ENCODE measurements at regions not wholly inside any gene's neighbourhood (a gene's known extent, or its start where the extent isn't known, plus 50 kb on each side); places are given as distances from the start of the nearest gene placed in this dataset.

GRCh38 chr18:57928466-57928865 lies 115.6 kb upstream of the NEDD4L start:
- in situ Hi-C loops (cut with HindIII; ENCODE audit: low pct_unique_long_range_greater_than_20kb, low sequenced_read_pairs), result no loop called here
- no peak for DNase-seq (ENCODE audit: low read depth, low spot score)

GRCh38 chr18:57927511-57927910 lies 116.5 kb upstream of the NEDD4L start:
- in situ Hi-C loops (cut with HindIII; ENCODE audit: low pct_unique_long_range_greater_than_20kb, low sequenced_read_pairs), result no loop called here
- DNase-seq (ENCODE audit: low read depth, low spot score), result no peak

- in situ Hi-C loops (cut with HindIII; ENCODE audit: low pct_unique_long_range_greater_than_20kb, low sequenced_read_pairs), result no loop called here
- DNase-seq (ENCODE audit: low read depth, low spot score), result no peak
Measured at GRCh38 chr18:57925706-57926105, 118.3 kb upstream of the NEDD4L start.

GRCh38 chr18:57923611-57924010 lies 120.4 kb upstream of the NEDD4L start:
- in situ Hi-C loops (cut with HindIII; ENCODE audit: low pct_unique_long_range_greater_than_20kb, low sequenced_read_pairs), result no loop called here
- DNase-seq (ENCODE audit: low read depth, low spot score), result no peak

GRCh38 chr18:57922885-57923284 lies 119.8 kb upstream of the ATP8B1 start:
- no peak for DNase-seq (ENCODE audit: low read depth, low spot score)
- in situ Hi-C loops (cut with HindIII; ENCODE audit: low pct_unique_long_range_greater_than_20kb, low sequenced_read_pairs), result no loop called here

- in situ Hi-C loops (cut with HindIII; ENCODE audit: low pct_unique_long_range_greater_than_20kb, low sequenced_read_pairs), result no loop called here
- DNase-seq (ENCODE audit: low read depth, low spot score), result no peak
Measured at GRCh38 chr18:57921708-57922107, 118.6 kb upstream of the ATP8B1 start.

GRCh38 chr18:57920036-57920435 lies 116.9 kb upstream of the ATP8B1 start:
- no peak for DNase-seq (ENCODE audit: low read depth, low spot score)
- in situ Hi-C loops (cut with HindIII; ENCODE audit: low pct_unique_long_range_greater_than_20kb, low sequenced_read_pairs), result no loop called here

GRCh38 chr18:57918601-57919000 lies 115.5 kb upstream of the ATP8B1 start:
- no peak for DNase-seq (ENCODE audit: low read depth, low spot score)
- in situ Hi-C loops (cut with HindIII; ENCODE audit: low pct_unique_long_range_greater_than_20kb, low sequenced_read_pairs), result no loop called here

GRCh38 chr18:57916684-57917083 lies 113.6 kb upstream of the ATP8B1 start:
- DNase-seq (ENCODE audit: low read depth, low spot score), result no peak
- in situ Hi-C loops (cut with HindIII; ENCODE audit: low pct_unique_long_range_greater_than_20kb, low sequenced_read_pairs), result no loop called here

- in situ Hi-C loops (cut with HindIII; ENCODE audit: low pct_unique_long_range_greater_than_20kb, low sequenced_read_pairs), result no loop called here
- peak; percentile 74 for DNase-seq (ENCODE audit: low read depth, low spot score)
Measured at GRCh38 chr18:57915865-57916582, 112.9 kb upstream of the ATP8B1 start.

- DNase-seq (ENCODE audit: low read depth, low spot score), result no peak
- in situ Hi-C loops (cut with HindIII; ENCODE audit: low pct_unique_long_range_greater_than_20kb, low sequenced_read_pairs), result no loop called here
Measured at GRCh38 chr18:57915248-57915647, 112.1 kb upstream of the ATP8B1 start.

GRCh38 chr18:57913686-57914085 lies 110.6 kb upstream of the ATP8B1 start:
- in situ Hi-C loops (cut with HindIII; ENCODE audit: low pct_unique_long_range_greater_than_20kb, low sequenced_read_pairs), result no loop called here
- no peak for DNase-seq (ENCODE audit: low read depth, low spot score)

- DNase-seq (ENCODE audit: low read depth, low spot score), result peak; percentile 51
Measured at GRCh38 chr18:57910817-57911216, 107.7 kb upstream of the ATP8B1 start.

GRCh38 chr18:57910134-57910533 lies 107.0 kb upstream of the ATP8B1 start:
- in situ Hi-C loops (cut with HindIII; ENCODE audit: low pct_unique_long_range_greater_than_20kb, low sequenced_read_pairs), result no loop called here
- no peak for DNase-seq (ENCODE audit: low read depth, low spot score)

More at GRCh38 chr18:57910817-57911216, 107.7 kb upstream of the ATP8B1 start:
- in situ Hi-C loops (cut with HindIII; ENCODE audit: low pct_unique_long_range_greater_than_20kb, low sequenced_read_pairs), result no loop called here

- DNase-seq (ENCODE audit: low read depth, low spot score), result no peak
- in situ Hi-C loops (cut with HindIII; ENCODE audit: low pct_unique_long_range_greater_than_20kb, low sequenced_read_pairs), result no loop called here
Measured at GRCh38 chr18:57909620-57910019, 106.5 kb upstream of the ATP8B1 start.

- no peak for DNase-seq (ENCODE audit: low read depth, low spot score)
- in situ Hi-C loops (cut with HindIII; ENCODE audit: low pct_unique_long_range_greater_than_20kb, low sequenced_read_pairs), result no loop called here
Measured at GRCh38 chr18:57908092-57908491, 105.0 kb upstream of the ATP8B1 start.

- in situ Hi-C loops (cut with HindIII; ENCODE audit: low pct_unique_long_range_greater_than_20kb, low sequenced_read_pairs), result no loop called here
- no peak for DNase-seq (ENCODE audit: low read depth, low spot score)
Measured at GRCh38 chr18:57907550-57907949, 104.4 kb upstream of the ATP8B1 start.

- DNase-seq (ENCODE audit: low read depth, low spot score), result peak; percentile 37
- in situ Hi-C loops (cut with HindIII; ENCODE audit: low pct_unique_long_range_greater_than_20kb, low sequenced_read_pairs), result no loop called here
Measured at GRCh38 chr18:57906852-57907251, 103.7 kb upstream of the ATP8B1 start.

- DNase-seq (ENCODE audit: low read depth, low spot score), result no peak
- in situ Hi-C loops (cut with HindIII; ENCODE audit: low pct_unique_long_range_greater_than_20kb, low sequenced_read_pairs), result no loop called here
Measured at GRCh38 chr18:57904535-57904934, 101.4 kb upstream of the ATP8B1 start.

- no peak for DNase-seq (ENCODE audit: low read depth, low spot score)
- in situ Hi-C loops (cut with HindIII; ENCODE audit: low pct_unique_long_range_greater_than_20kb, low sequenced_read_pairs), result no loop called here
Measured at GRCh38 chr18:57902721-57903120, 99.6 kb upstream of the ATP8B1 start.
